ENCODE measurements at regions not wholly inside any gene's neighbourhood (a gene's known extent, or its start where the extent isn't known, plus 50 kb on each side); places are given as distances from the start of the nearest gene placed in this dataset.

GRCh38 chr1:223014142-223014873, 128.7 kb downstream of the TLR5 start:
- no peak overlapping the region for H3K9ac ChIP-seq (ENCODE audit: low read length)
- H3K79me1 ChIP-seq (replicated peaks; ENCODE audit: low read length, poor library complexity, severe bottlenecking): no peaks in the 10 kb centered on the region
- H2AK5ac ChIP-seq (ENCODE audit: low read length, severe bottlenecking): no peak overlapping the region
- H2BK120ac ChIP-seq (ENCODE audit: low read depth, low read length): no peak overlapping the region
- H3K4me2 ChIP-seq (ENCODE audit: low read length, poor library complexity, severe bottlenecking): no peak overlapping the region
- no peaks in the 10 kb centered on the region for H3K27me3 ChIP-seq (ENCODE audit: control insufficient read depth in 1 of 2, insufficient read depth in 1 of 2, low read length in 2 of 2)
- WGBS: no CpG with 5 or more reads among the region's 4 CpGs
- DNase-seq: no peak
- no peak overlapping the region for H3K18ac ChIP-seq (ENCODE audit: low read depth in 1 of 2, low read length in 2 of 2)
- no peak overlapping the region for H3K23ac ChIP-seq (ENCODE audit: low read length in 2 of 2)
- peaks cover 2% of the 10 kb centered on the region for H3K4me1 ChIP-seq (ENCODE audit: control insufficient read depth, insufficient read depth, low read depth, low read length)
- no peak overlapping the region for H2BK15ac ChIP-seq (ENCODE audit: low read depth, poor library complexity, severe bottlenecking)
- H3K36me3 ChIP-seq (ENCODE audit: control insufficient read depth in 1 of 2, insufficient read depth in 2 of 2, low read depth in 1 of 2, low read length in 2 of 2): no peaks in the 10 kb centered on the region
- no peak overlapping the region for H2BK12ac ChIP-seq (ENCODE audit: low read length in 2 of 2)
- no peak overlapping the region for H4K8ac ChIP-seq (ENCODE audit: low read length)
- no peak overlapping the region for H3K14ac ChIP-seq (ENCODE audit: low read length in 2 of 2)
- H3K4ac ChIP-seq (ENCODE audit: low read depth in 1 of 2, low read length in 2 of 2): no peak overlapping the region
- no peak overlapping the region for H3K4me3 ChIP-seq (ENCODE audit: insufficient read depth in 1 of 2, low read depth in 1 of 2, low read length in 2 of 2)
- H3K9me3 ChIP-seq (ENCODE audit: control insufficient read depth, low read length): no peaks in the 10 kb centered on the region
- H4K91ac ChIP-seq (ENCODE audit: low read length): no peak overlapping the region
- H2BK5ac ChIP-seq (ENCODE audit: low read depth, low read length, poor library complexity, severe bottlenecking): no peak overlapping the region
- no peak overlapping the region for H3K27ac ChIP-seq (ENCODE audit: low read length, poor library complexity, severe bottlenecking)
- H2AFZ ChIP-seq (ENCODE audit: low read depth, low read length): no peak overlapping the region

DNA sequence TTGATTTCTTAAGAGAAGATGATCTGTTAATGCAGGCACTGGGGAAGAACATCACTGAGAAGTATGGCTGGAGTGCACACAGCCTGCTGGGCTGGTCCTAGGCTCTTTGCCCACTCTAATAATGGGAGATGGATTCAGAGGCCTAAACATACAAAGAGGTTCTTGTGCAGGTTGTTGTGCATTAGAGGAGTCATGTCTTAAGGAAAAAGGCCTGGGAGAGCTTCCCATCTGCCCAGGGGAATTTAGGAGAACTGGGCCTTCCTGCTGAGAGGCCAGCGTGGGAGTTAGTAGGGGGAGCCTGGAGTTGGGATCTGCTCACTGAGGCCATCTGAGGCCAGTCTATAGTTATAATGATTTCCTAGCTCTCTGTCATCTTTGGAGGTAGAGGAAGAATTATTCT, 126.7 kb downstream of the TLR5 start:
- Histone ChIP-seq H3K79me1 (replicated peaks; ENCODE audit: low read length, poor library complexity, severe bottlenecking) (no peaks in the 10 kb centered on the region), H3K27ac (ENCODE audit: low read length, poor library complexity, severe bottlenecking) (no peak overlapping the region), H3K4me1 (ENCODE audit: control insufficient read depth, insufficient read depth, low read depth, low read length) (no peaks in the 10 kb centered on the region), H3K27me3 (ENCODE audit: control insufficient read depth in 1 of 2, insufficient read depth in 1 of 2, low read length in 2 of 2) (no peaks in the 10 kb centered on the region), H3K4me2 (ENCODE audit: low read length, poor library complexity, severe bottlenecking) (no peak overlapping the region), H2AK5ac (ENCODE audit: low read length, severe bottlenecking) (no peak overlapping the region), H3K4me3 (ENCODE audit: insufficient read depth in 1 of 2, low read depth in 1 of 2, low read length in 2 of 2) (no peak overlapping the region), H4K91ac (ENCODE audit: low read length) (no peak overlapping the region), H3K4ac (ENCODE audit: low read depth in 1 of 2, low read length in 2 of 2) (no peak overlapping the region), H3K18ac (ENCODE audit: low read depth in 1 of 2, low read length in 2 of 2) (no peak overlapping the region), H3K9me3 (ENCODE audit: control insufficient read depth, low read length) (no peaks in the 10 kb centered on the region), H3K23ac (ENCODE audit: low read length in 2 of 2) (no peak overlapping the region), H4K8ac (ENCODE audit: low read length) (no peak overlapping the region), H3K9ac (ENCODE audit: low read length) (no peak overlapping the region), H2AFZ (ENCODE audit: low read depth, low read length) (no peak overlapping the region), H2BK120ac (ENCODE audit: low read depth, low read length) (no peak overlapping the region), H3K14ac (ENCODE audit: low read length in 2 of 2) (no peak overlapping the region), H2BK15ac (ENCODE audit: low read depth, poor library complexity, severe bottlenecking) (no peak overlapping the region), H2BK5ac (ENCODE audit: low read depth, low read length, poor library complexity, severe bottlenecking) (no peak overlapping the region), H2BK12ac (ENCODE audit: low read length in 2 of 2) (no peak overlapping the region), H3K36me3 (ENCODE audit: control insufficient read depth in 1 of 2, insufficient read depth in 2 of 2, low read depth in 1 of 2, low read length in 2 of 2) (no peaks in the 10 kb centered on the region)
- 74% methylated on average over 1 of the region's 1 CpG for WGBS
- DNase-seq: no peak

- H3K27me3 ChIP-seq (ENCODE audit: control insufficient read depth in 1 of 2, insufficient read depth in 1 of 2, low read length in 2 of 2): no peaks in the 10 kb centered on the region
- H3K4me3 ChIP-seq (ENCODE audit: insufficient read depth in 1 of 2, low read depth in 1 of 2, low read length in 2 of 2): no peak overlapping the region
- DNase-seq: no peak
- H2BK5ac ChIP-seq (ENCODE audit: low read depth, low read length, poor library complexity, severe bottlenecking): no peak overlapping the region
- H3K9me3 ChIP-seq (ENCODE audit: control insufficient read depth, low read length): no peaks in the 10 kb centered on the region
- no peaks in the 10 kb centered on the region for H3K4me1 ChIP-seq (ENCODE audit: control insufficient read depth, insufficient read depth, low read depth, low read length)
- no peak overlapping the region for H4K8ac ChIP-seq (ENCODE audit: low read length)
- H3K9ac ChIP-seq (ENCODE audit: low read length): no peak overlapping the region
- H3K79me1 ChIP-seq (replicated peaks; ENCODE audit: low read length, poor library complexity, severe bottlenecking): no peaks in the 10 kb centered on the region
- H2BK120ac ChIP-seq (ENCODE audit: low read depth, low read length): no peak overlapping the region
- H3K36me3 ChIP-seq (ENCODE audit: control insufficient read depth in 1 of 2, insufficient read depth in 2 of 2, low read depth in 1 of 2, low read length in 2 of 2): no peaks in the 10 kb centered on the region
- no peak overlapping the region for H3K4ac ChIP-seq (ENCODE audit: low read depth in 1 of 2, low read length in 2 of 2)
- no peak overlapping the region for H4K91ac ChIP-seq (ENCODE audit: low read length)
- peak overlapping the region; percentile 29 for H2BK15ac ChIP-seq (ENCODE audit: low read depth, poor library complexity, severe bottlenecking)
- H3K18ac ChIP-seq (ENCODE audit: low read depth in 1 of 2, low read length in 2 of 2): no peak overlapping the region
- H2AFZ ChIP-seq (ENCODE audit: low read depth, low read length): no peak overlapping the region
- 78% methylated on average over 5 of the region's 6 CpGs for WGBS
- no peak overlapping the region for H3K27ac ChIP-seq (ENCODE audit: low read length, poor library complexity, severe bottlenecking)
- H2BK12ac ChIP-seq (ENCODE audit: low read length in 2 of 2): peak overlapping the region in 1 of 2 experiments; percentile 34
- no peak overlapping the region for H2AK5ac ChIP-seq (ENCODE audit: low read length, severe bottlenecking)
- H3K4me2 ChIP-seq (ENCODE audit: low read length, poor library complexity, severe bottlenecking): no peak overlapping the region
- H3K14ac ChIP-seq (ENCODE audit: low read length in 2 of 2): no peak overlapping the region
- no peak overlapping the region for H3K23ac ChIP-seq (ENCODE audit: low read length in 2 of 2)
Observed at GRCh38 chr1:223016890-223017289, 126.2 kb downstream of the TLR5 start.

GRCh38 chr1:223017291-223017690, 125.8 kb downstream of the TLR5 start:
- WGBS: 93% methylated on average over 8 of the region's 8 CpGs
- no peak overlapping the region for H3K18ac ChIP-seq (ENCODE audit: low read depth in 1 of 2, low read length in 2 of 2)

More at GRCh38 chr1:223017291-223017690, 125.8 kb downstream of the TLR5 start:
- Histone ChIP-seq H3K79me1 (replicated peaks; ENCODE audit: low read length, poor library complexity, severe bottlenecking) (no peaks in the 10 kb centered on the region), H4K8ac (ENCODE audit: low read length) (no peak overlapping the region), H4K91ac (ENCODE audit: low read length) (no peak overlapping the region), H3K4me1 (ENCODE audit: control insufficient read depth, insufficient read depth, low read depth, low read length) (no peaks in the 10 kb centered on the region), H3K4ac (ENCODE audit: low read depth in 1 of 2, low read length in 2 of 2) (no peak overlapping the region), H2BK5ac (ENCODE audit: low read depth, low read length, poor library complexity, severe bottlenecking) (no peak overlapping the region), H3K23ac (ENCODE audit: low read length in 2 of 2) (no peak overlapping the region), H3K27me3 (ENCODE audit: control insufficient read depth in 1 of 2, insufficient read depth in 1 of 2, low read length in 2 of 2) (no peaks in the 10 kb centered on the region), H3K4me2 (ENCODE audit: low read length, poor library complexity, severe bottlenecking) (no peak overlapping the region), H3K27ac (ENCODE audit: low read length, poor library complexity, severe bottlenecking) (no peak overlapping the region), H3K4me3 (ENCODE audit: insufficient read depth in 1 of 2, low read depth in 1 of 2, low read length in 2 of 2) (no peak overlapping the region), H2BK120ac (ENCODE audit: low read depth, low read length) (no peak overlapping the region), H2AFZ (ENCODE audit: low read depth, low read length) (no peak overlapping the region), H3K9ac (ENCODE audit: low read length) (no peak overlapping the region), H3K36me3 (ENCODE audit: control insufficient read depth in 1 of 2, insufficient read depth in 2 of 2, low read depth in 1 of 2, low read length in 2 of 2) (no peaks in the 10 kb centered on the region), H2BK15ac (ENCODE audit: low read depth, poor library complexity, severe bottlenecking) (peak overlapping the region; percentile 29), H2AK5ac (ENCODE audit: low read length, severe bottlenecking) (no peak overlapping the region), H3K14ac (ENCODE audit: low read length in 2 of 2) (no peak overlapping the region), H2BK12ac (ENCODE audit: low read length in 2 of 2) (peak overlapping the region in 1 of 2 experiments; percentile 34), H3K9me3 (ENCODE audit: control insufficient read depth, low read length) (no peaks in the 10 kb centered on the region)
- DNase-seq: no peak

All from mesenchymal stem cell (in vitro differentiated cells and primary cell).